Ishikawa (cell line): ENCODE measurements at regions not wholly inside any gene's neighbourhood (a gene's known extent, or its start where the extent isn't known, plus 50 kb on each side); places are given as distances from the start of the nearest gene placed in this dataset.

Source experiments
- CEBPB ChIP-seq: IDR thresholded peaks from 2 replicates; pipeline ENCODE4 v1.6.1; 2012
- EP300 ChIP-seq: IDR thresholded peaks from 2 replicates; pipeline ENCODE4 v1.6.1; 2012; ENCODE audit warnings: borderline replicate concordance
- FOXM1 ChIP-seq: IDR thresholded peaks from 2 replicates; pipeline ENCODE4 v1.6.1; 2012; ENCODE audit warnings: low read depth, borderline replicate concordance
- MAX ChIP-seq: IDR thresholded peaks from 2 replicates; pipeline ENCODE4 v1.6.1; 2012
- NFIC ChIP-seq: IDR thresholded peaks from 2 replicates; pipeline ENCODE4 v1.6.1; 2012
- RAD21 ChIP-seq: IDR thresholded peaks from 2 replicates; pipeline ENCODE4 v1.6.1; 2012; ENCODE audit warnings: low read depth
- TAF1 ChIP-seq: IDR thresholded peaks from 2 replicates; pipeline ENCODE4 v1.6.1; 2012; ENCODE audit warnings: low read depth, mild to moderate bottlenecking
- YY1 ChIP-seq: IDR thresholded peaks from 2 replicates; pipeline ENCODE4 v1.6.1; 2012; ENCODE audit warnings: low read depth
- ZBTB7A ChIP-seq: IDR thresholded peaks from 2 replicates; pipeline ENCODE4 v1.6.1; 2012; ENCODE audit warnings: low read depth
- TF ChIP-seq, protein P1 (sequence below): IDR thresholded peaks from 2 replicates; pipeline ENCODE4 v1.6.1; 2012; ENCODE audit warnings: low read depth, mild to moderate bottlenecking

DNA sequence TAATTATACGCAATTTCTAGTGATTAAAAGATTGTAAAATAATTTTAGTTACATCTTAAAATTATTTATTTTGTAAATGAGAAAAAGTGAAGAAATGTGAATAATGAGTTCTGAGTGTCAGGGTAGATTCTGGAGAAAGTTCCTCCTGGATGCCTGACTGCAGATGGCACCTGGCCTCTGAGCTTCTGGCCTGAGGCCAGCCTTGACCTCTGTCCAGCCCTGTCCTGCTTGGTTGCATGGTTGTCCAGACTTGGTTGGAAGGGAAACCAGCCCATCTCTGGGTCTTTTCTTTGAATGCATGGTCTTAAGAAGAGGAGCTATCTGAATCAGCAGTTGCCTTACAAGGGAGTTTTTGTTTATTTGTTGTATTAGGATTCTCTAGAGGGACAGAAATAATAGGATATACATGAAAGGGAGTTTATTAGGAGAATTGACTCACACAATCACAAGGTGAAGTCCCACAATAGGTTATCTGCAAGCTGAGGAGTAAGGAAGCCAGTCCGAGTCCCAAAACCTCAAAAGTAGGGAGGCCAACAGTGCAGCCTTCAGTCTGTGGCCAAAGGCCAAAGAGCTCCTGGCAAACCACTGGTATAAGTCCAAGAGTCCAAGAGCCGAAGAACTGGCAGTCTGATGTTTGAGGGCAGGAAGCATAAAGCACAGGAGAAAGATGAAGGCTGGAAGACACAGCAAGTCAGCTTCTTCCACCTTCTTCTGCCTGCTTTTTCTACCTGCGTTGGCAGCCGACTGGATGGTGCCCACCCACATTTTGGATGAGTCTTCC lies 385.8 kb downstream of the ZNF536 start:
- no peak for TF ChIP-seq FOXM1
- TF ChIP-seq YY1 = no peak
- TF ChIP-seq MAX = no peak
- TF ChIP-seq, protein P1, sequence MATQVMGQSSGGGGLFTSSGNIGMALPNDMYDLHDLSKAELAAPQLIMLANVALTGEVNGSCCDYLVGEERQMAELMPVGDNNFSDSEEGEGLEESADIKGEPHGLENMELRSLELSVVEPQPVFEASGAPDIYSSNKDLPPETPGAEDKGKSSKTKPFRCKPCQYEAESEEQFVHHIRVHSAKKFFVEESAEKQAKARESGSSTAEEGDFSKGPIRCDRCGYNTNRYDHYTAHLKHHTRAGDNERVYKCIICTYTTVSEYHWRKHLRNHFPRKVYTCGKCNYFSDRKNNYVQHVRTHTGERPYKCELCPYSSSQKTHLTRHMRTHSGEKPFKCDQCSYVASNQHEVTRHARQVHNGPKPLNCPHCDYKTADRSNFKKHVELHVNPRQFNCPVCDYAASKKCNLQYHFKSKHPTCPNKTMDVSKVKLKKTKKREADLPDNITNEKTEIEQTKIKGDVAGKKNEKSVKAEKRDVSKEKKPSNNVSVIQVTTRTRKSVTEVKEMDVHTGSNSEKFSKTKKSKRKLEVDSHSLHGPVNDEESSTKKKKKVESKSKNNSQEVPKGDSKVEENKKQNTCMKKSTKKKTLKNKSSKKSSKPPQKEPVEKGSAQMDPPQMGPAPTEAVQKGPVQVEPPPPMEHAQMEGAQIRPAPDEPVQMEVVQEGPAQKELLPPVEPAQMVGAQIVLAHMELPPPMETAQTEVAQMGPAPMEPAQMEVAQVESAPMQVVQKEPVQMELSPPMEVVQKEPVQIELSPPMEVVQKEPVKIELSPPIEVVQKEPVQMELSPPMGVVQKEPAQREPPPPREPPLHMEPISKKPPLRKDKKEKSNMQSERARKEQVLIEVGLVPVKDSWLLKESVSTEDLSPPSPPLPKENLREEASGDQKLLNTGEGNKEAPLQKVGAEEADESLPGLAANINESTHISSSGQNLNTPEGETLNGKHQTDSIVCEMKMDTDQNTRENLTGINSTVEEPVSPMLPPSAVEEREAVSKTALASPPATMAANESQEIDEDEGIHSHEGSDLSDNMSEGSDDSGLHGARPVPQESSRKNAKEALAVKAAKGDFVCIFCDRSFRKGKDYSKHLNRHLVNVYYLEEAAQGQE = no peak
- no peak for TF ChIP-seq NFIC
- no peak for TF ChIP-seq CEBPB
- no peak for TF ChIP-seq EP300
- no peak for TF ChIP-seq RAD21
- no peak for TF ChIP-seq TAF1
- no peak for TF ChIP-seq ZBTB7A
